ENCODE measurements at regions not wholly inside any gene's neighbourhood (a gene's known extent, or its start where the extent isn't known, plus 50 kb on each side); places are given as distances from the start of the nearest gene placed in this dataset.

DNA sequence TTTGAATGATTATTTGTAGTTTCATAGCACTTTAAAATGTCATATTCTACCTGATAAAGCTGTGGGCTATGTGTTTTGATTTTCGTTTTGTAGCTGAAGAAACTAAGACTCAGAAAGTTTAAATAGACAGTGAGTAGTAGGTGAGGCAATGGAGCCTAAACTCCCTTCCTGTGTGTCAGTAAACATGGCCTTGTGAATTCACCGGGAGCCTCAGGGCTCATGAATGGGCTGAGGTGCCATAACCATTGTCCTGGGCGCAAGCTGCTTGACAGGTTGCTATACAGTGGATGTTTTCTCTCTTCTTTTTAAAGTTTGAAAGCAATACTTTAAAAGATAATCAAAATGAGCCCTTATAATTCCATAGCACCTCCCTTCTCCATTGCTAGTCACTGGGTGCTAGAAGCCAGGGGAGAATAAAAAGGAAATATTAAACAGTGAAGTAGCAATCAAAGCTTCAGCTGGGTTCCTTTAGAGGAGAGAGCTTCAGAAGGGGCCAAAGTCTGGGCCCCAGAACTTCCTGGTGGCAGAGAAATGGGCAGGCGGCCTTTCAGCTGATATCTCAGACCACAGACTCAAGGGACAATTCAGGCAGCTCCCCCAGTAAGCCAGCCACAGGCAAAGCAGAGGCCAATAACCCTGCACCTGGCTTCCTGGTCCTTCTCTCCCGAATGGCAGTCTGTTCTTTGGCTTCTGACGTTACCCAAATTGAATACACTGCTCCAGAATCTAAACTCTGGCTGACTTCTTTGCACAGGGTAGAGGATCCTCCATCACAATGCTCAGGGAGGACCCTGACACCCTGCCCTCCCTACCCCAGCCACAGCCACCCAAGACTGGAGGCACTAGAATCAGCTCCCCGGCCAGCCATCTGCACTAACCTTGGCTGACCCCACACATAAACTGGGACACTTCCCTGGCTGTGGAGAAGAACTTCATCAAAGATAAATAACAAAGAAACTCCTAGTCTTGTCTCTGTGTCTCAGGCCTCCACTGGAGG is 51.8 kb upstream of the NPAS2 start:
- DNase-seq, result no peak
